Stimulated activated CD4-positive, alpha-beta T cell treated with anti-CD3 and anti-CD28 coated beads, TNF-alpha, amount 100 ng/mL, for 48 hours (primary cell): ENCODE measurements at regions not wholly inside any gene's neighbourhood (a gene's known extent, or its start where the extent isn't known, plus 50 kb on each side); places are given as distances from the start of the nearest gene placed in this dataset.
"Not testable (repeated sequence)": the region's sequence is repeated elsewhere in the genome, so short reads cannot be mapped to it uniquely, and the experiment has no call there.

ENCODE experiments used
- DNase-seq, 3 donors: peaks; one replicate each; pipeline ENCODE4 v3.0.0-alpha.2; 2020; ENCODE audit warnings: low read depth in 3 of 3

DNA sequence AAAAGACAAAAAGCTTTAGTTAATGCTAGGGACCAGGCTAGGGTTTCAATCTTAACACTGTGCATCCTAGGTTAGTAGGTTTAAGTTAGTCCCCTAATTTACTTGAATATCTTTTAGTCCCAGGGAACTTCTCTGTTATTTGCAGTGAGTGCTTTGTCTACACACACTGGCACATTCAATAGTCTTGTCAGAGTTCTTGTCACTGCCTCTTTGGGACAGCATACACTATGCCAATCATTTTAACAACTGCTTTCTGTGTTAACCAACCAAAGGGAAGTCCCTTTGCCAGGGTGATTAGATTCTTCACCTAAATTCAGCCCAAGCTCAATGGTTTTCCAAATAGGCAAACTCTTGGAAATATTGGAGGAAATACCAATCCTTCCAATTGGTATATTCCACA lies 221.8 kb upstream of the IGFBP7 start:
- no peak for DNase-seq

DNA sequence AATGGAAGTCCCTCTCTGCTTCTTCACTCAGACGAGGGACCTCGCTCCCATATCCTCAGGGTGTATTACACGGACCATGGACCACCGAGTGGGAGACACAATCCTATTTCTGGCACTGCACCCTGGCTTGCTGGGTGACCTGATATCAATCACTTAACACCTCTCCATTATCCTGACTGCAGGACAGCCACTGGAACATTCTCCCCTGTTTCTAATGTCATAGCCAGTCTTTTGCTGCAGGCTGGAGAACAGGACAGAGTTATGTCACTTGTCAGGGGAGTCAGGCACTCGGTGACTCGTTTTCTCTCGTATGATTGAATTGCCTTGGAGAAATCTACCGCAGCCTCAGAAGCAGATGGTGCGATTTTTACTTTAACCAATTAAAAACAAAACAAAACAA lies 219.1 kb upstream of the IGFBP7 start:
- DNase-seq = no peak

DNA sequence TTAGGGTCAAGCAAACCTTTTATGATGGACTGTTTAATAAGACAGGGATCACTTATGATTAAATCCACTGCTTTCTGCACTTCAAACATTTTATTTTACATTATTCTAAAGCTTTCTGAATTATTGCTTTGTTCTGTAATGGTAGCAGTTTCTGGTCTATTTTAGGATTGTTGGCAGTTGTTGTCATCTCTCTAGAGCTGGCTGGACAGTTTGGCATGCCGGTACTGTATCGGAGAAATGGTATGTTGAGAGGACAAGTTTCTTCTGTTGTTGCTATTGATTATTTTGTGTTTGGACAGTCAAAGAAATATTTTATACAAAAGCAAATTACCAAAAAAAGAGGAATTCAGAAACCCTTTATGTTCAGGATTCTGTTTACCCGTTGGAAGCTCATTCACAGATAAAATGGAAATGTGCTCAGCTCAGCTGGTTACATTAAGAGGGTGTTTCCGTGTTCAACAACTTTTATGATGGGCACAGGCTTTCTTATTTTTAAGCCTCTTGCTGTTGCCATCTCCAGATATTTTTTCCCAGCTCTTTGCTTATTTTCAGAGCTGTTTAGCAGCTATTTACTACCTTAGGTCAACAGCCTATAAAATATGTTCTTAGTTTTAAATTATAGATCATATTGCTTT lies 214.6 kb upstream of the IGFBP7 start:
- DNase-seq = no peak

DNA sequence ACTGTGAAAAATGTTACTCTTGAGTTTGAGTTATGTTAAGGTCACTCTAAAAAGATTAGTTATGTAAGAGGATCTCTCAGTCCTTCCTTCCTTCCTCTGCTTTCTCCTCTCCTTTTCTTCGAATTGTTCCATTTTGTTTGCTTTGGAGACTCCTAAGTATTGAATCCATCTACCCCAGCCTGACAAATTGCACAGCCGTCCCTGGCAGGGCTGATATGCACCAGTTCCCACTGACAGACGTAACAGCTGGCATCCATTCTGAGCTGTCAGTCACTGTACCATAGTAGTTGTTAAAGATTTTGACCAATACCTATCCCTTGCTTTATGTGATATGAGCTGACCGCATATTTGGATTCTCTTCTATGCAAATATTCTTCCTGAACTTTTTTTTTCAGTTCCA lies 210.7 kb upstream of the IGFBP7 start:
- DNase-seq = no peak

DNA sequence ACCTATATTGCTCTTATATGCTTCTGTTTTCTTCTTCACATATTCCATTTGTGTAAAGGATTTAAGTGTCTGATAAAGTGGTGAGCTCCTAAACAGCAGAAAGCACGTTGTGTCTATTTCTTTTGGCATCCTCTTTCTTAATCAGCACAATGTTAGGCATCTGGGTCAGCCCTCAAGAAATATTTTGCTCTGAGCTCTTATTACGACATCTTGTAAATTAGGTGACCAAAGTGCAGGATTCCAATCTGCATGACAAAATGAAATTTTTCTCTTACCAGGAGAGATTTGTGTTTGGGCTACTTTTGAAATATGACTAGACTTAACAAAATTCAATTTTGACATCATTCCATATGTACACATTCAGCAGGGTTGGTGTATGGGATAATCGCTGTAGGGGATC lies 210.0 kb upstream of the IGFBP7 start:
- no peak for DNase-seq

DNA sequence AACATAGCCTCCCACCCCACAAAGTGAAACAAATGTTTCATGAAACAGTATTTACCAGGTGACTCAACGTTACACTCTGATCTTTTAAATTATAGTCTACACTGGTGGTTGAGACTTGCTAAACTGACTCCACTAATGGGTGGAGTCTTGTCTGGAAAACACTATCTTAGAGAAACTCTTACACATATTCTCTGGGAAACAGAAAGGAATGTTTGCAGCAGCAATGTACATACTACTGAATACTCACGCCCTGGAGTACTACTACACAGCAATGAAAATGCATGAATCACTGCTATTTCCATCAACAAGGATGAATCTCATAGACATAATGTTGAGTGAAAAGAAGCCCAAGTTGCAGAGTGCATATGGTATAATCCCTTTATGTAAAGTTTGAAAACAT lies 208.5 kb upstream of the IGFBP7 start:
- no peak for DNase-seq

DNA sequence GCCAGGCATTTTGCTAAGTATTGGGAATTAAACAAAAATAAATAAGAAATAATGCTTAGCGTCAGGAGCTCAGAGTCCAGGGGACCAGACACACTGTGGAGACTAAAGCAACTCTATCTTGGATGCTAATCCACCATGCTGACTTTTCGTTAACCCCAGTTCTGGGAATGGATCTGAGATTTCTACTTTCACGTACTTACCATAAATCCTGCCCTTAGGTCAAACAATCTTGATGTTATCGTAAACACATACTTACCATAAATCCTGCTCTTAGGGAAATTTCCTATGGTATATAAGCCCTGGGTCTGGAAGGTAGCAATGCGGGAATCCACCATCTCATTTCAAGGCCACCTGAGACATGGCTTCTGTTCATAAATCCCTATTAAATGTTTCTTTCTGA lies 204.5 kb upstream of the IGFBP7 start:
- DNase-seq = no peak

DNA sequence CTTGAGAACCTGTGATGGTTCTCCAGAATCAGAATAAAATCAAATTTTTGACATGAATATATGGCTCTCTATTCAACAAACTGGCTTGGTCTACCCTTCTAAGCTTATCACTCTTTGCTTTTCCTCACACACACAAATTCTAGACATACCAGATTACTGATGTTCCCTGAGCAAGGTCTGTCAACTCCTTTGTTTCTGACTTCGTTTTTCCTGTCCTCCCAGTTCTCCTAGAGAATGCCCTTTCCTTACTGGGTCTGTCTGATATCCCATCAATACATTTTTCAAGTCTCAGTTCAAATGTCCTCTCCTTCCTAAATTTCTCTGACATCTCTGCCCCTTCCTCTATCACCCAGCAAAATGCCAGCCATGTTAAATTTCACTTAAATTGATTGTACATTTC lies 202.1 kb upstream of the IGFBP7 start:
- no peak for DNase-seq

DNA sequence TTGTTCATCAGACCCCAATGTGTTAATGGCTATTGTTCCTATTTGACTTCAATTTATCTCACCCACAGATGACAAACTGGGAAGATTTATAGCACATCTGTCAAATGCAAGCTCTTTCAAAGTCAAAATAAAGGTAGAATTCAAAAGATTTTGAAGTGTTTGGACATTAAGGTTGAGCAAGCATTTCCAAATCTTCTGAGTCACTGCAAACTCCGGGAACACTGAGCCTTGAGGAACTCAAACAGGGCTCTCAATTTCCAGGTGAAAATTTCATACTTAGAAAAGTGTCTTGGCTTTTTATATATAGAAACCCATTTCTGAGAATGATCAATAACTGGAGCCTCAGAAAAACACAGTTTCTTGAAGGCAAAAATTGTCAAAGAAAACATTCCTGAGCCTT lies 199.5 kb upstream of the IGFBP7 start:
- no peak for DNase-seq

DNA sequence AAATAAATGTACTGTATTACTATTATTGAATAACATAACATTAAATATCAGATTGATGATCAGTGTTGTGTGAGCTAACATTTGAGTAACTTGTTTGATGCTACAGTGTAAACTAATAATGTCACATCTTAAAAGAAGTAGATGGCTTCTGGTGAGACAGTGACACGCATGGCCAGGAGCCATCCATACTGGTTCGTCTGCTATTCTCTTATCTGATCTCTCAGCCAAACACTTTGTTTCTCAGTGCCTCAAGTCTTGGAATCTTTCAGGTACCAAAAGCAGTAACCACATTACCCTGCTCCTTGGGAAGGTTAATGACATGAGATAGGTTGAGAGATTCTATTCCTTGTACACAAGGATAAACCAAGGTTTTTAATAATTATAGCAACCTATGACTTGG lies 198.1 kb upstream of the IGFBP7 start:
- no peak for DNase-seq

DNA sequence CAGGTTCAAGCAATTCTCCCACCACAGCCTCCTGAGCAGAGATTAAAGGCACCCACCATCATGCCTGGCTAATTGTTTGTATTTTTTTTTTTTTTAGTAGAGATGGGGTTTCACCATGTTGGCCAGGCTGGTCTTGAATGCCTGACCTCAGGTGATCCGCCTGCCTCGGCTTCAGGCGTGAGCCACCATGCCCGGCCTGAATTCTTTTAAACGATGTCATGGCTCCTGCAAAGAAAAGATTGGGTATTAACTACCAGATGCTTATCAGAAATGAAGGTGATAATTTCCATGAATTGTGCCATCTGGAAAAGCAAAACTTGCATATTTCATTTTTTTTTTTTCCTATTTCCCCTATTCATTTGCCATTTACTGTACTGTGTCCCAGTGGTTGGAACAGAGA lies 195.7 kb upstream of the IGFBP7 start:
- no peak for DNase-seq

DNA sequence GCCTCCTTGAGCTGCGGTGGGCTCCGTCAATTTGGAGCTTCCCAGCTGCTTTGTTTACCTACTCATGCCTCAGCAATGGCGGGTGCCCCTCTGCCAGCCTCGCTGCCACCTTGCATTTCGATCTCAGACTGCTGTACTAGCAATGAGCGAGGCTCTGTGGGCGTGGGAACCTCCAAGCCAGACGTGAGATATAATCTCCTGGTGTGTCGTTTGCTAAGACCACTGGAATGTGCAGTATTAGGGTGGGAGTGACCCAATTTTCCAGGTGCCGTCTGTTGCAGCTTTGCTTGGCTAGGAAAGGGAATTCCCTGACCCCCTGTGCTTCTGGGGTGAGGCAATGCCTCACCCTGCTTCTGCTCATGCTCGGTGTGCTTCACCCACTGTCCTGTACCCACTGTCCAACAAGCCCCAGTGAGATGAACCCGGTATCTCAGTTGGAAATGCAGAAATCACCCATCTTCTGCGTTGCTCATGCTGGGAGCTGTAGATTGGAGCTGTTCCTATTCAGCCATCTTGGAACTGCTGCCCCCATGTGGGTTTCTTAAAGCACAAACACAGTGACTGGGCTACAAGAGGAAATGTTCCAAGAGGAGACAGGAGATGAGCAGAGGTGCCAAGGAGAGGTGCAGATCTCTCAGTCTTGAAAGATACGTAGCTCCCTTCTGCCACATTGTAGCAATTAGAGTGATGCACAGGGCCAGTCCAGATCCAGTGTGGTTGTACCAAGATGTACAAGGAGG lies 193.0 kb upstream of the IGFBP7 start:
- DNase-seq = no peak

DNA sequence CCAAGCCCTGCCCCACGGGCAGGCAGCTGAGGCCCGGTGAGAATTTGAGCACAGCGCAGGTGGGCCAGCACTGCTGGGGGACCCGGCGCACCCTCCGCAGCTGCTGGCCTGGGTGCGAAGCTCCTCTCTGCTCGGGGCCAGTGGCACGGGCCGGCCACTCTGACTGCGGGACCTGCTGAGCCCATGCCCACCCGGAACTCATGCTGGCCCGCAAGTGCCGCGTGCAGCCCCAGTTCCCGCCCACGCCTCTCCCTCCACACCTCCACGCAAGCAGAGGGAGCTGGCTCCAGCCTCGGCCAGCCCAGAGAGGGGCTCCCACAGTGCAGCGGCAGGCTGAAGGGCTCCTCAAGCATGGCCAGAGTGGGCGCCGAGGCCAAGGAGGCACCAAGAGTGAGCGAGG lies 190.1 kb upstream of the IGFBP7 start:
- DNase-seq = not testable (repeated sequence)

DNA sequence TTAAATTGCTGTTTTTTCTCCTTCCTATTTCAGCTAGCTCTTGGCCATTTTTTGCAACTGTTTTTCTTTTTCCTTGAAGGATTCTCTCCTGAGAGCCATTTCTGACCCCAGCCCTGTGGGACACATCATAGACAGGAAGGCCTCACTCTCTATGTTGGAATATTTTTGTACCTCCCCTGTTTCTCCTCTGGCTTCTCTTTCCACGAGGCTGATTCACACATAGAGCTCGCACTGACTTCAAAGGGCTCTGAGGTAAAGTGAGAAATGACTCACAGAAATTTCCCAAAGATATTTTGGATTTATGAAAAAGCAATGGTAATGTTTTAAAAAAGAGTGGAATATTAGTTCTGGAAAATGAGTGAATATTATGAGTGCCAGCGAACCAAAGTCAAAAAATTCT lies 181.7 kb upstream of the IGFBP7 start:
- DNase-seq = no peak

DNA sequence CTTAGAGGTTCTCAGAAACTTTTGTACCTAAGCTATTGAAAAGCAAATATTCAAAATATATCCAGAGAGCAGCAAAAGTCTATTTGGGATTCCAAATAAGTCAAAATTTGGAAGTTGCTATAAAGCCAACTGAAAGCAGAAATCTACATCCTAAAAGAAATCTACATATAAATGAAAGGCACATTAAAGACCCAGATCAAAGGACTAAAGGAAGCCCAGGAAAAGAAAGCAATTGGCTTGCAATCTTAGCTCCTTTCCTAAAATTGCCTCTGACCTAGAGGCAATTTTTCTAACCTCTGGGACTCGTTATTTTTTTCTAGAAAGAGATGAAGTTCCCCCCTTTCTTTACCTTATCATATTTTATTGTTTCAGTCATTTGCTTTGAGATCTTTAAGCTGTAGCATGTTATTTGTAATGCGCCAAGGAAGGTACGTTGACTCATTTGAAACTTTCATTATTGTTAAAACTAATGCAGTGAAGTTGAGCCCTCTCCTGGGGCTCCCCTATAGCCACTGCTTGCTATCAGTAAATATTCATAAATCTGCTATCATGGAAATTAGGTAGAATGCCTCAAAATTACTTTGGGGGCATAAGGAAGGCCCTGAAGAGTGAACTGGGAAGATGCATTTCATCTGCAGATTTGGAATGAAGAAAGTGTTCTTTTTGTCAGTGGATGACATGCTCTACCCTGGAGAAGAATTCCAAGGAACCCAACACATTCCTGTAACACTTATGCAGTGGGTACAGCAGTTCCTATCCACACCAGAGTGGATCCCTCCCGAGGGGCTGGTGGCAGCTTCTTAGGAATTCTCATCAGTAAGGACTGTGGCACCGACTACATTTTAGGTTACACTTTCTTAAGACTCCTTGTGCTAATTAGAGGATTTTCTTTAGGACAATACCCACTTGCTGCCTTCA lies 177.8 kb upstream of the IGFBP7 start:
- no peak for DNase-seq

DNA sequence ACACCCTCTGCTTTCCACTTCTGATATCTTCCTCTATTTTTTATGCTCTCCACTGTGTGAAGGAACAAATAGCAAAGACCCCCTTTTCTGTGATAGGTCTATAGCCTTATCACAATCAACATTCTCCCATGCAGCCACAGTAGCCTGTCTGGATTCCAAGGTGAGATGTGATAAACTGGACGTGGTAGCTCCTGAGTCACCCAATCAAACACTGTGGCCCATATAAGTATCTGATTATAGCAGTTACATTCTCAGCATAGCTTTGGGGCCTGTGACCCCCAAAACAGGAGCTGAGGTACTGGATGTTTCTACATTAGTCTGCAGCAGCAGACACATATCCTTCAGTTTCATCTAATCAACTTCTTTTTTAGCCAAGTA lies 172.7 kb upstream of the IGFBP7 start:
- DNase-seq = no peak

DNA sequence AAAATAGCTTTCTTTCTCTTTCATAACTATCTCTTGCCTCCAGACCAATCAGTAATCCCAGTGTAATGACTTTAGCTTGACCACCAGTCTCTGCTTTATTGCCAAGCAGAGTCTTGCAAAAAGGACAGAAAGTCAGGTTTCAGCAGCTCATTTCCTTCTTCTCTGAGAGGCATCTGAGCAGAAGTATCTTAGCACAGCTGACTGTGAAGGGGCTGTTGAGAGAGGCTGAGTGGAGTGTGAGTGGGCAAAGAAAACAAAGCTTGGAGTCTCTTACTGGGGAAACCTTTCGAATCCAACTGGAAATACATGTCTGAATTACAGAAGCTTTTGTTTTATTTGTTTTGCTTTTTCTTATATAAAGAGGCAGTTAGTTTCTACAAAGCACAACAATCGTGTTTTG lies 170.3 kb upstream of the IGFBP7 start:
- no peak for DNase-seq

DNA sequence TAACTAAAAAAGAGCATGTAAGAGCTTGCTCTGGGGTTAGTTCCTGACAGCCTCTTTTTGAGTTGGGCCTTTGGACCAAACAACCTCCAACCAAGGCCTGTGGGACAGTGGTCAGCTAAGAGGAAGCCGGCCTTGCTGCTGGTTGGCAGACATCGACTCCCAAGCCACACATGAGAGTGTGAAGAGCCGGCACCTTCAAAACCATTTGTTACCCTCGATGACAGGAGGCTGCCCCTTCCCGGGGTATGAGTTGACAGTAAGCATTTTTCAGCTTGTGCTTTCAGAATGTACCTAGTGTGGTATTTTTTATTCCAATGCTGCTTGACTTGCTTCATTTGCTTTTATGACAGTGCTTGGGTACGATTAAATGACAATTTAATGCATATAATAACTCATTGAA lies 168.6 kb upstream of the IGFBP7 start:
- no peak for DNase-seq

DNA sequence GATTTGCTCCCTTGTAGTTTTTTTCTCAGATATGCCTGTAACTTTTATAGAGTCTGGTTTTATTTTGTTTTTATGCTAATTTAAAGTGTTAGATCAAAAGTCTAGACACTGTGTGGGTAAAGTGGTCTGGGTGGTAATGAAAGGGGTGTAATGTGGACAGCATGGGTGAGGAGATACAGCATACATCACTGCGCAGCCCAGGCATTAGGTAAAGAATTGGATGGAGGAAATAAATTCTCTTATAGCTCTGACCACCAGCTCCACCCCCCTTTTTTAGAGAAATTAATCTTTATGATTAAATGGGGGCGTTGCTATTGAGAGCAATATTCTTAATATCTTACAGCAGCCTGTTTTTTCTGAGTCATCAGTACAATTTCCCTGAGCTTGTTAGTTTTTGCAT lies 163.9 kb upstream of the IGFBP7 start:
- DNase-seq = no peak

DNA sequence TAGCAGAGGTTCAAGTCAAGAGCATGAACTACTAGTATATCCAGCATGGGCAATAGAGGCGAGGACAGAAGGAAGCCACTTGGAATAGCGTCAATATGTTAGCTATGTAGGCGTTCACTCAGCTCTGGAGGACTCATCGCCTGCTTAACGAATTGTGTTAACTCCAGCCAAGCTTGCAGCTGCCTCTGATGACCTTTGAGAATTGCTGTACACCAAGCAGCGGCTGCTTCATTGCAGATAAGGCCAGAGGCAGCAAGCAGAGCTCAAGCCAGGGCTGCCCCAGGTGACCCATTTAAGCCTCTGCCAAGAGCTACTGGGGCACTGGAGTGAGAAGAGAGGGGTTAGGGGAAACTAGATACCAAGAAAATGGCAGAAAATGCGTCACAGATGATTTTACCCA lies 160.2 kb upstream of the IGFBP7 start:
- no peak for DNase-seq

DNA sequence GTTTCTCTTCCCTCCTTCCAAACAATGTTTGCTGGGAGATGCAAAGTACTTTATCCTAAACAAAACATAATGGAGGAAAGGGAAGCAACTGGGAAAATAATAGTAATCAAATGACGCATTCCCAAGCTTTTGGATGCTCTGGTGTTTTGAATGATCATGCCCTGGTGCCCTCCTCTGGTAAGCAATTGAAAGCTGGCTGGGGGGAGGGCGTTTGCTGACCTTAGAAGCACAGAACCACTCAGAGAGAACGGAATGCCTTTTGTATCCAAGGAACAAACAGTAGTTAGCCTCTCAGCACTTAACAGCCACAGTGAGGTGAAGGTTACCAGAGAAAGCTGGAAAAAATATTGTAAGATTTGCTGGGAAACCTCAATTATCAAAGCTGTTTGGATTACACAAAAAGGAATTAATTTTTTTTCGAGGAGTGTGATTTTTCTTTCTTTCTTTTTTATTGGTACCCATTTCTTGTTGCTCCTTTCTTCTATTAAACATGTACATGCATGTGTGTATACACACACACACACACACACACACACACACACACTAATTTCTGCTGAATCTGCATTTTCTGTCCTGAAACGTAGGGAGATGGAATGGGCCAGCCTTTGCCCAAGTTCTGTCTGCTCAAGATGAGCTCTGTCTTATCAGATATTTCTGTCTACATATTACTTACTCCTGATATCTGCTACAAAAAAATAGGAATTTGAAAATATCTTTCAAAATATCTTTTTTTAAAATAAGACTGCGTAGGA lies 155.8 kb upstream of the IGFBP7 start:
- no peak for DNase-seq

DNA sequence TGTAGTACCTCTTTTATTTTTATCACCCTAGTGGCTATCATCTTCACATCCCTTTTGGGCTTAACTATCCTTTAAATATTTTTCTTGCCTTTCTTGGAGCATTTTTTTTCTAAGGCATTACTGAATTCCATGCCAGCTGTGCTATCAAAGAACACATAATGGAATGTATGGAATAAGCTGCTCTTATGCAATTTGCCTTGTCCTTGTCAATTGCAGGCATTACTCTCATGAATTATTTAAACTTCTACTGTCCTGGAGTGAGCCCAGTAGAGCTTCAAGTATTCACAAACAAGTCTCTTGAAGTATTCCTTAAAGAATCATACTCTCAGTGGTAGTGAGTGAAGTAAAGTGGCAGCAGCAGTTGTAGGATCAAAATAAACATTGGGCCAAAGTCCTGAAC lies 144.6 kb upstream of the IGFBP7 start:
- DNase-seq = no peak
